SK-N-SH treated with all-trans-retinoic acid at 6 μM for 48 hours (cell line): ENCODE measurements at regions not wholly inside any gene's neighbourhood (a gene's known extent, or its start where the extent isn't known, plus 50 kb on each side); places are given as distances from the start of the nearest gene placed in this dataset.

ENCODE experiments used
- ATAC-seq: fragments of 200-7000 bp; cut with Tn5 transposase; 3 replicates; pipeline ENCODE4 v1.9.1; 2020; ENCODE audit warnings: mild to moderate bottlenecking, moderate library complexity
- ARNTL ChIP-seq: fragments of 450-650 bp; formaldehyde crosslinking; IDR thresholded peaks from 2 replicates; pipeline ENCODE4 v1.5.0; 2020; ENCODE audit warnings: low read depth, mild to moderate bottlenecking, moderate library complexity, borderline replicate concordance
- BACH2 ChIP-seq: fragments of 250-450 bp; sonication (Bioruptor Pico); IDR thresholded peaks from 2 replicates; pipeline ENCODE4 v1.9.0; 2021; ENCODE audit warnings: mild to moderate bottlenecking, borderline replicate concordance
- ISL1 ChIP-seq: fragments of 250-450 bp; sonication (Bioruptor Pico); IDR thresholded peaks from 2 replicates; pipeline ENCODE4 v2.1.2; 2022; ENCODE audit warnings: mild to moderate bottlenecking, moderate library complexity
- OSR1 ChIP-seq: fragments of 250-450 bp; sonication (Bioruptor Pico); IDR thresholded peaks from 2 replicates; pipeline ENCODE4 v1.8.0; 2022; ENCODE audit warnings: moderate library complexity, mild to moderate bottlenecking, inconsistent platforms
- PATZ1 ChIP-seq: fragments of 250-450 bp; sonication (Bioruptor Pico); IDR thresholded peaks from 2 replicates; pipeline ENCODE4 v1.8.0; 2020; ENCODE audit warnings: mild to moderate bottlenecking, moderate library complexity, borderline replicate concordance
- PPARA ChIP-seq: fragments of 250-450 bp; sonication (Bioruptor Pico); IDR thresholded peaks from 2 replicates; pipeline ENCODE4 v1.5.0; 2020; ENCODE audit warnings: mild to moderate bottlenecking, borderline replicate concordance
- SNAI2 ChIP-seq: fragments of 250-450 bp; sonication (Bioruptor Pico); IDR thresholded peaks from 2 replicates; pipeline ENCODE4 v1.5.0; 2020; ENCODE audit warnings: mild to moderate bottlenecking, moderate library complexity
- TCF4 ChIP-seq: fragments of 250-450 bp; sonication (Bioruptor Pico); IDR thresholded peaks from 2 replicates; pipeline ENCODE4 v1.8.0; 2021; ENCODE audit warnings: mild to moderate bottlenecking, moderate library complexity, borderline replicate concordance
- TOX ChIP-seq: fragments of 250-450 bp; sonication (Bioruptor Pico); IDR thresholded peaks from 2 replicates; pipeline ENCODE4 v1.8.0; 2021; ENCODE audit warnings: mild to moderate bottlenecking, moderate library complexity, borderline replicate concordance
- TSHZ2 ChIP-seq: fragments of 250-450 bp; sonication (Bioruptor Pico); IDR thresholded peaks from 2 replicates; pipeline ENCODE4 v1.5.0; 2020; ENCODE audit warnings: mild to moderate bottlenecking, moderate library complexity
- ZC3H10 ChIP-seq: fragments of 250-450 bp; sonication (Bioruptor Pico); IDR thresholded peaks from 2 replicates; pipeline ENCODE4 v1.5.1; 2021; ENCODE audit warnings: mild to moderate bottlenecking, moderate library complexity
- ZFP3 ChIP-seq: fragments of 250-450 bp; sonication (Bioruptor Pico); IDR thresholded peaks from 2 replicates; pipeline ENCODE4 v1.5.0; 2020; ENCODE audit warnings: mild to moderate bottlenecking, moderate library complexity
- ZFP30 ChIP-seq: fragments of 450-650 bp; formaldehyde crosslinking; IDR thresholded peaks from 2 replicates; pipeline ENCODE4 v1.5.0; 2022; ENCODE audit warnings: mild to moderate bottlenecking, moderate library complexity
- ZNF565 ChIP-seq: fragments of 450-650 bp; formaldehyde crosslinking; conservative IDR thresholded peaks from 2 replicates; pipeline ENCODE4 v1.5.0; 2020; ENCODE audit warnings: low read depth, mild to moderate bottlenecking, moderate library complexity
- ZNF70 ChIP-seq: fragments of 450-650 bp; formaldehyde crosslinking; IDR thresholded peaks from 2 replicates; pipeline ENCODE4 v1.5.0; 2020; ENCODE audit warnings: mild to moderate bottlenecking, moderate library complexity
- ZNF8 ChIP-seq: fragments of 450-650 bp; formaldehyde crosslinking; IDR thresholded peaks from 2 replicates; pipeline ENCODE4 v1.5.0; 2020; ENCODE audit warnings: mild to moderate bottlenecking, moderate library complexity
- TF ChIP-seq, protein P1 (sequence below): fragments of 250-450 bp; sonication (Bioruptor Pico); IDR thresholded peaks from 2 replicates; pipeline ENCODE4 v1.5.1; 2021; ENCODE audit warnings: mild to moderate bottlenecking, moderate library complexity
- TF ChIP-seq, protein P2 (sequence below): fragments of 250-450 bp; sonication (Bioruptor Pico); IDR thresholded peaks from 2 replicates; pipeline ENCODE4 v1.8.0; 2021; ENCODE audit warnings: low read depth, mild to moderate bottlenecking, moderate library complexity, borderline replicate concordance
- TF ChIP-seq, protein P3 (sequence below): fragments of 250-450 bp; sonication (Bioruptor Pico); IDR thresholded peaks from 2 replicates; pipeline ENCODE4 v1.5.1; 2020; ENCODE audit warnings: low read depth, mild to moderate bottlenecking, moderate library complexity

GRCh38 chr11:97290464-97291041 lies 900.7 kb downstream of the JRKL start:
- ATAC-seq, result no peak
- TF ChIP-seq, protein P1, sequence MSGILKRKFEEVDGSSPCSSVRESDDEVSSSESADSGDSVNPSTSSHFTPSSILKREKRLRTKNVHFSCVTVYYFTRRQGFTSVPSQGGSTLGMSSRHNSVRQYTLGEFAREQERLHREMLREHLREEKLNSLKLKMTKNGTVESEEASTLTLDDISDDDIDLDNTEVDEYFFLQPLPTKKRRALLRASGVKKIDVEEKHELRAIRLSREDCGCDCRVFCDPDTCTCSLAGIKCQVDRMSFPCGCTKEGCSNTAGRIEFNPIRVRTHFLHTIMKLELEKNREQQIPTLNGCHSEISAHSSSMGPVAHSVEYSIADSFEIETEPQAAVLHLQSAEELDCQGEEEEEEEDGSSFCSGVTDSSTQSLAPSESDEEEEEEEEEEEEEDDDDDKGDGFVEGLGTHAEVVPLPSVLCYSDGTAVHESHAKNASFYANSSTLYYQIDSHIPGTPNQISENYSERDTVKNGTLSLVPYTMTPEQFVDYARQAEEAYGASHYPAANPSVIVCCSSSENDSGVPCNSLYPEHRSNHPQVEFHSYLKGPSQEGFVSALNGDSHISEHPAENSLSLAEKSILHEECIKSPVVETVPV, result no peak
- no peak for TF ChIP-seq ZNF565
- TF ChIP-seq ARNTL (CRISPR knock-in tag), result no peak
- no peak for TF ChIP-seq PATZ1 (CRISPR knock-in tag)
- TF ChIP-seq TOX (CRISPR knock-in tag), result no peak
- no peak for TF ChIP-seq ZC3H10 (CRISPR knock-in tag)
- no peak for TF ChIP-seq OSR1 (CRISPR knock-in tag)
- TF ChIP-seq, all 23 proteins: peak for 0

- ATAC-seq, result no peak
- TF ChIP-seq, protein P2, sequence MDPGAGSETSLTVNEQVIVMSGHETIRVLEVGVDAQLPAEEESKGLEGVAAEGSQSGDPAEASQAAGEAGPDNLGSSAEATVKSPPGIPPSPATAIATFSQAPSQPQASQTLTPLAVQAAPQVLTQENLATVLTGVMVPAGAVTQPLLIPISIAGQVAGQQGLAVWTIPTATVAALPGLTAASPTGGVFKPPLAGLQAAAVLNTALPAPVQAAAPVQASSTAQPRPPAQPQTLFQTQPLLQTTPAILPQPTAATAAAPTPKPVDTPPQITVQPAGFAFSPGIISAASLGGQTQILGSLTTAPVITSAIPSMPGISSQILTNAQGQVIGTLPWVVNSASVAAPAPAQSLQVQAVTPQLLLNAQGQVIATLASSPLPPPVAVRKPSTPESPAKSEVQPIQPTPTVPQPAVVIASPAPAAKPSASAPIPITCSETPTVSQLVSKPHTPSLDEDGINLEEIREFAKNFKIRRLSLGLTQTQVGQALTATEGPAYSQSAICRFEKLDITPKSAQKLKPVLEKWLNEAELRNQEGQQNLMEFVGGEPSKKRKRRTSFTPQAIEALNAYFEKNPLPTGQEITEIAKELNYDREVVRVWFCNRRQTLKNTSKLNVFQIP (CRISPR knock-in tag), result no peak
- no peak for TF ChIP-seq ZNF8 (CRISPR knock-in tag)
- TF ChIP-seq, protein P3, sequence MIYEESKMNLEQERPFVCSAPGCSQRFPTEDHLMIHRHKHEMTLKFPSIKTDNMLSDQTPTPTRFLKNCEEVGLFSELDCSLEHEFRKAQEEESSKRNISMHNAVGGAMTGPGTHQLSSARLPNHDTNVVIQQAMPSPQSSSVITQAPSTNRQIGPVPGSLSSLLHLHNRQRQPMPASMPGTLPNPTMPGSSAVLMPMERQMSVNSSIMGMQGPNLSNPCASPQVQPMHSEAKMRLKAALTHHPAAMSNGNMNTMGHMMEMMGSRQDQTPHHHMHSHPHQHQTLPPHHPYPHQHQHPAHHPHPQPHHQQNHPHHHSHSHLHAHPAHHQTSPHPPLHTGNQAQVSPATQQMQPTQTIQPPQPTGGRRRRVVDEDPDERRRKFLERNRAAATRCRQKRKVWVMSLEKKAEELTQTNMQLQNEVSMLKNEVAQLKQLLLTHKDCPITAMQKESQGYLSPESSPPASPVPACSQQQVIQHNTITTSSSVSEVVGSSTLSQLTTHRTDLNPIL (CRISPR knock-in tag), result no peak
- no peak for TF ChIP-seq PATZ1 (CRISPR knock-in tag)
- no peak for TF ChIP-seq PPARA (CRISPR knock-in tag)
- TF ChIP-seq ZC3H10 (CRISPR knock-in tag), result no peak
- TF ChIP-seq, protein P1, result no peak
- TF ChIP-seq TOX (CRISPR knock-in tag), result no peak
Observed at GRCh38 chr11:97296301-97296700, 906.5 kb downstream of the JRKL start.

GRCh38 chr11:97309291-97309690 lies 919.5 kb downstream of the JRKL start:
- ATAC-seq, result no peak
- no peak for TF ChIP-seq ZC3H10 (CRISPR knock-in tag)
- no peak for TF ChIP-seq ZNF70 (CRISPR knock-in tag)
- TF ChIP-seq OSR1 (CRISPR knock-in tag), result no peak
- TF ChIP-seq ZFP30 (CRISPR knock-in tag), result no peak
- TF ChIP-seq, protein P3 (CRISPR knock-in tag), result no peak
- TF ChIP-seq TOX (CRISPR knock-in tag), result no peak
- no peak for TF ChIP-seq TSHZ2 (CRISPR knock-in tag)
- no peak for TF ChIP-seq ZFP3 (CRISPR knock-in tag)
- TF ChIP-seq ZNF8 (CRISPR knock-in tag), result no peak
- TF ChIP-seq TCF4, result no peak
- TF ChIP-seq ISL1 (CRISPR knock-in tag), result no peak
- TF ChIP-seq SNAI2 (CRISPR knock-in tag), result no peak
- TF ChIP-seq, protein P1, result no peak
- TF ChIP-seq BACH2 (CRISPR knock-in tag), result no peak
